CD4-positive, alpha-beta T cell (primary cell): ENCODE measurements at regions not wholly inside any gene's neighbourhood (a gene's known extent, or its start where the extent isn't known, plus 50 kb on each side); places are given as distances from the start of the nearest gene placed in this dataset.
A peak's percentile ranks its signal among the peaks of the same experiment; 100 is the strongest.

Experiments used
- ATAC-seq: fragments of 200-7000 bp; cut with Tn5 transposase; one replicate; pipeline ENCODE4 v1.10.0; 2022; ENCODE audit warnings: mild to moderate bottlenecking; ENCODE audit not compliant: poor library complexity
- CTCF ChIA-PET: fragments of 350-600 bp; sonication (Branson Sonifier 250); formaldehyde crosslinking; loops from one replicate; lab custom pipeline; 2021; ENCODE audit warnings: antibody characterized with exemption, inconsistent platforms; lab: Charles Lee
- POLR2A ChIA-PET: fragments of 350-600 bp; sonication (Branson Sonifier 250); formaldehyde crosslinking; loops from one replicate; lab custom pipeline; 2021; ENCODE audit warnings: antibody characterized with exemption, inconsistent platforms; lab: Charles Lee
- DNase-seq, 14 experiments: peaks; one replicate each; pipeline ENCODE4 v3.0.0-alpha.2; 2013 to 2020; ENCODE audit warnings: mixed read lengths in 2 of 14
- H3K27ac ChIP-seq, 2 donors: one replicate each; pipeline versions ENCODE4 v1.5.1 to v1.7.0; 2013; ENCODE audit warnings: low read length in 2 of 2, low read depth in 1 of 2, mild to moderate bottlenecking in 1 of 2
- H3K27me3 ChIP-seq, 2 experiments: 1 replicate in 1 of 2; 2 replicates in 1 of 2; pipeline versions ENCODE4 v1.6.1 to v1.7.0; 2013; ENCODE audit warnings: low read length in 2 of 2, control low read depth in 1 of 2, mild to moderate bottlenecking in 1 of 2, moderate library complexity in 1 of 2; ENCODE audit not compliant: insufficient read depth in 2 of 2, control insufficient read depth in 1 of 2
- H3K36me3 ChIP-seq: one replicate; pipeline ENCODE4 v1.6.1; 2013; ENCODE audit warnings: low read length, control low read depth; ENCODE audit not compliant: insufficient read depth
- H3K4me1 ChIP-seq: one replicate; pipeline ENCODE4 v1.6.1; 2013; ENCODE audit warnings: low read length, control low read depth; ENCODE audit not compliant: insufficient read depth
- H3K4me3 ChIP-seq: one replicate; pipeline ENCODE4 v1.5.1; 2013; ENCODE audit warnings: mild to moderate bottlenecking, low read length, moderate library complexity
- H3K9me3 ChIP-seq, 2 experiments: 1 replicate in 1 of 2; 2 replicates in 1 of 2; pipeline versions ENCODE4 v1.6.1 to v1.7.0; 2013; ENCODE audit warnings: low read length in 2 of 2, mild to moderate bottlenecking in 2 of 2, control low read depth in 1 of 2, moderate library complexity in 1 of 2; ENCODE audit not compliant: control insufficient read depth in 1 of 2, insufficient read depth in 1 of 2
- H3K27ac Mint-ChIP-seq: one replicate; pipeline ENCODE4 v1.8.0; 2020; ENCODE audit warnings: mixed read lengths
- H3K27me3 Mint-ChIP-seq: one replicate; pipeline ENCODE4 v1.8.0; 2021; ENCODE audit warnings: mixed read lengths
- H3K36me3 Mint-ChIP-seq: one replicate; pipeline ENCODE4 v1.8.0; 2021; ENCODE audit warnings: low read depth, mixed read lengths
- H3K4me1 Mint-ChIP-seq: one replicate; pipeline ENCODE4 v1.8.0; 2021; ENCODE audit warnings: low read depth, mixed read lengths
- H3K4me3 Mint-ChIP-seq: one replicate; pipeline ENCODE4 v1.8.0; 2020; ENCODE audit warnings: mild to moderate bottlenecking, mixed read lengths
- H3K9me3 Mint-ChIP-seq: one replicate; pipeline ENCODE4 v1.8.0; 2020; ENCODE audit warnings: mixed read lengths
- intact Hi-C, 2 experiments: fragments of 100-400 bp; cut with DNase I in 1 of 2; cut with micrococcal nuclease in 1 of 2; formaldehyde crosslinking; loops; one replicate each; pipeline versions ENCODE4 v1.15.1 to v1.9.0; 2023 to 2025; cut with DNase I, micrococcal nuclease
- TF ChIP-seq, protein P1 (sequence below): fragments of 200-600 bp; IDR thresholded peaks from one replicate; pipeline ENCODE4 v1.8.0; 2022; ENCODE audit warnings: antibody characterized with exemption, mild to moderate bottlenecking

DNA sequence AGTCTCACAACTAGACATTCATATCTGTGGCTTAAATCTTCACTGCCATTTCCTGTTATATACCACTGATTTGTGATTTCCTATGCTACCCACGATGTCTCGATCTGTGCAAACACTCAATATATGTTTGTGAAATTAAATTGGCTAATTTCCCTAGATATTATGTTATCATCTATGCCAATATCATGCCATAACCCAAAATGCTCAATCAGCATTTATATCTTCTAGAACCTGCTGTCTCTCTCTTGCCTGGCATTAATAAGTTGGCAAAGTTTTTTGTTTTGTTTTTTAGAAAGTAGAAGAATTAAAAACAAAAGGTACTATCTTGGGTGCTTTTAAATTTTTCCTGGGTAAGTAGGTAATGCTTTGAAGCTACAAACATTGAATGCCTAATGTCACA, 358.5 kb upstream of the DAB1 start:
- no peaks in the 10 kb centered on the region for H3K36me3 Mint-ChIP-seq
- Histone ChIP-seq H3K4me1 (no peaks in the 10 kb centered on the region), H3K9me3 (no peaks in the 10 kb centered on the region), H3K27me3 (no peaks in the 10 kb centered on the region), H3K4me3 (no peak overlapping the region), H3K36me3 (no peaks in the 10 kb centered on the region), H3K27ac (no peak overlapping the region)
- H3K4me3 Mint-ChIP-seq, result no peak overlapping the region
- DNase-seq (no peak), ATAC-seq (no peak)
- no peaks in the 10 kb centered on the region for H3K9me3 Mint-ChIP-seq
- no peaks in the 10 kb centered on the region for H3K4me1 Mint-ChIP-seq
- POLR2A ChIA-PET, result no interaction called here
- CTCF ChIA-PET, result no interaction called here
- H3K27me3 Mint-ChIP-seq, result peaks cover 22% of the 10 kb centered on the region
- TF ChIP-seq, protein P1, sequence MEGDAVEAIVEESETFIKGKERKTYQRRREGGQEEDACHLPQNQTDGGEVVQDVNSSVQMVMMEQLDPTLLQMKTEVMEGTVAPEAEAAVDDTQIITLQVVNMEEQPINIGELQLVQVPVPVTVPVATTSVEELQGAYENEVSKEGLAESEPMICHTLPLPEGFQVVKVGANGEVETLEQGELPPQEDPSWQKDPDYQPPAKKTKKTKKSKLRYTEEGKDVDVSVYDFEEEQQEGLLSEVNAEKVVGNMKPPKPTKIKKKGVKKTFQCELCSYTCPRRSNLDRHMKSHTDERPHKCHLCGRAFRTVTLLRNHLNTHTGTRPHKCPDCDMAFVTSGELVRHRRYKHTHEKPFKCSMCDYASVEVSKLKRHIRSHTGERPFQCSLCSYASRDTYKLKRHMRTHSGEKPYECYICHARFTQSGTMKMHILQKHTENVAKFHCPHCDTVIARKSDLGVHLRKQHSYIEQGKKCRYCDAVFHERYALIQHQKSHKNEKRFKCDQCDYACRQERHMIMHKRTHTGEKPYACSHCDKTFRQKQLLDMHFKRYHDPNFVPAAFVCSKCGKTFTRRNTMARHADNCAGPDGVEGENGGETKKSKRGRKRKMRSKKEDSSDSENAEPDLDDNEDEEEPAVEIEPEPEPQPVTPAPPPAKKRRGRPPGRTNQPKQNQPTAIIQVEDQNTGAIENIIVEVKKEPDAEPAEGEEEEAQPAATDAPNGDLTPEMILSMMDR, result no peak
- intact Hi-C loops, result no loop called here
- H3K27ac Mint-ChIP-seq, result no peak overlapping the region

DNA sequence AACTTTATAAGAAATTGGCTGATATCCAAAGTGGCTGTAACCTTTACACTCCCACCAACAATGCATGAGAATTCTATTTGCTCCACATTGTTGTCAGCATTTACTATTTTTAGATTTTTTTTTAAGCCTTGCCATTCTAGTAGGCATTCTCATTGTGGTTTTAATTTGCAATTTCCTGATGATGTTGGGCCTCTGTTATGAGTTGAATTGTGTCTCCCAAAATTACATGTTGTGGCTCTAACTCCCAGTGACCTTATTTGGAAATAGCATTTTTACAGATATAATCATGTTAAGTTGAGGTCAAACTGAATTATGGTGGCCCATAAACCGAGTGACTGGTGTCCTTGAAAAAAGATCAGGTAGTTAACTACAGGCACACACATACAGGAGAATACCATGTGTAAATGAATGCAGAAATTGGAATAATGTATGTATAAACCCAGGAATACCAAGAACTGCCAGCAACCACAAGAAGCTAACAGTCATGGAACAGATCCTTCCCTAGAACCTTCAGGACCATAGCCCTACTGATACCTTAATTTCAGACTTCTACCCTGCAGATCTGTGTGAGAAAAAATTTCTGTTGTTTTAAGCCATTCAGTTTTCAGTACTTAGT, 348.8 kb upstream of the DAB1 start:
- no peak for DNase-seq
- Histone ChIP-seq H3K27me3 (no peaks in the 10 kb centered on the region), H3K4me1 (no peaks in the 10 kb centered on the region), H3K36me3 (no peaks in the 10 kb centered on the region), H3K9me3 (no peaks in the 10 kb centered on the region), H3K4me3 (no peak overlapping the region), H3K27ac (no peak overlapping the region)
- ATAC-seq, result no peak
- Mint-ChIP-seq H3K4me3 (no peak overlapping the region), H3K4me1 (no peaks in the 10 kb centered on the region), H3K9me3 (no peaks in the 10 kb centered on the region), H3K27ac (no peak overlapping the region), H3K36me3 (no peaks in the 10 kb centered on the region), H3K27me3 (peaks cover 3% of the 10 kb centered on the region)
- TF ChIP-seq, protein P1, result no peak
- ChIA-PET CTCF (no interaction called here), POLR2A (no interaction called here)
- intact Hi-C loops, result no loop called here

DNA sequence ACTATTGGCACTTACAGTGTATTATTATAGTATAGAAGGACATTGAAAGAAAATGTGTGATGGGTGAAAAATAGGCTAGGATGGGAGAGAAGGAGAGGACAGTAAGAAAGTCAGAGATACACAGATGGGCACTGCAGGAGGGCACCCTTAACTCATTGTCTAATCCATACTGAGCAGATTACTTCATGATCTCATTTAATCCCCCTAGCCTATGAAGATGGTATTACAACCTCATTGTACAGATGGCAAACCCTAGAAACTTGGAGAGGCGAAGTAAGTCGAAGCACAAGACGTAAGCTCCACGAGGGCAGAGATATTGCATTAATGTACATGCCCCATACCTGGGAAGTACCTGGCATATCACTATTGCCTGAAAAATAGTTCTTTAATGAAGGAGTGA, 346.9 kb upstream of the DAB1 start:
- Mint-ChIP-seq H3K27me3 (peaks cover 10% of the 10 kb centered on the region), H3K9me3 (no peaks in the 10 kb centered on the region), H3K27ac (no peak overlapping the region), H3K4me3 (no peak overlapping the region), H3K36me3 (no peaks in the 10 kb centered on the region), H3K4me1 (no peaks in the 10 kb centered on the region)
- TF ChIP-seq, protein P1, result peak; percentile 10
- DNase-seq (no peak), ATAC-seq (no peak)
- Histone ChIP-seq H3K27me3 (no peaks in the 10 kb centered on the region), H3K4me1 (no peaks in the 10 kb centered on the region), H3K4me3 (no peak overlapping the region), H3K27ac (no peak overlapping the region), H3K36me3 (no peaks in the 10 kb centered on the region), H3K9me3 (no peaks in the 10 kb centered on the region)
- ChIA-PET POLR2A (no interaction called here), CTCF (no interaction called here)
- intact Hi-C loops, result no loop called here
